HEK293 (cell line): ENCODE measurements at regions not wholly inside any gene's neighbourhood (a gene's known extent, or its start where the extent isn't known, plus 50 kb on each side); places are given as distances from the start of the nearest gene placed in this dataset.
"Not testable (repeated sequence)": the region's sequence is repeated elsewhere in the genome, so short reads cannot be mapped to it uniquely, and the experiment has no call there.

Source experiments
- CTCF ChIA-PET: fragments of 350-600 bp; formaldehyde crosslinking; extraction: SDS; loops from one replicate; lab custom pipeline; 2021; ENCODE audit warnings: antibody characterized with exemption; lab: Yijun Ruan, JAX
- POLR2A ChIA-PET: fragments of 300-600 bp; formaldehyde crosslinking; extraction: SDS; loops from one replicate; lab custom pipeline; 2020; ENCODE audit warnings: antibody characterized with exemption, inconsistent platforms; lab: Yijun Ruan, JAX
- H3K27ac ChIP-seq: fragments of 200-500 bp; sonication (Bioruptor generic); 2 replicates; pipeline ENCODE4 v1.5.1; 2014; ENCODE audit warnings: low read depth, low read length, control low read depth, inconsistent platforms; ENCODE audit errors: extremely low read depth
- H3K36me3 ChIP-seq, 2 experiments: fragments of 200-500 bp in 1 of 2; sonication (Bioruptor generic) in 1 of 2; 1 replicate in 1 of 2; 2 replicates in 1 of 2; pipeline ENCODE4 v1.5.1; 2014 to 2017; ENCODE audit warnings: inconsistent platforms in 2 of 2, low read length in 2 of 2; ENCODE audit not compliant: control insufficient read depth in 2 of 2, insufficient read depth in 1 of 2
- H3K4me1 ChIP-seq: fragments of 200-500 bp; sonication (Bioruptor generic); 2 replicates; pipeline ENCODE4 v1.5.1; 2014; ENCODE audit warnings: mild to moderate bottlenecking, low read length, inconsistent platforms; ENCODE audit not compliant: control insufficient read depth, insufficient read depth
- H3K4me3 ChIP-seq: 2 replicates; pipeline ENCODE4 v1.5.1; 2011; ENCODE audit warnings: low read depth, mild to moderate bottlenecking, control low read depth, low read length, moderate library complexity
- H3K9me3 ChIP-seq: fragments of 200-500 bp; sonication (Bioruptor generic); 2 replicates; pipeline ENCODE4 v1.5.1; 2014; ENCODE audit warnings: low read depth, low read length, inconsistent platforms; ENCODE audit not compliant: control insufficient read depth, insufficient read depth
- BCL11B ChIP-seq: fragments of 450-650 bp; formaldehyde crosslinking; IDR thresholded peaks from 2 replicates; pipeline ENCODE4 v1.5.1; 2016; ENCODE audit warnings: low read depth, missing biosample characterization, missing genetic modification characterization
- FEZF1 ChIP-seq: fragments of 450-650 bp; formaldehyde crosslinking; IDR thresholded peaks from 2 replicates; pipeline ENCODE4 v1.5.1; 2016; ENCODE audit warnings: missing biosample characterization, missing genetic modification characterization
- GLIS2 ChIP-seq: fragments of 450-650 bp; formaldehyde crosslinking; IDR thresholded peaks from 2 replicates; pipeline ENCODE4 v1.5.1; 2016; ENCODE audit warnings: missing biosample characterization, missing genetic modification characterization
- RBAK ChIP-seq: fragments of 450-650 bp; formaldehyde crosslinking; IDR thresholded peaks from 2 replicates; pipeline ENCODE4 v1.5.1; 2016; ENCODE audit warnings: missing biosample characterization, missing genetic modification characterization
- SCRT2 ChIP-seq: fragments of 450-650 bp; formaldehyde crosslinking; IDR thresholded peaks from 2 replicates; pipeline ENCODE4 v1.5.1; 2016; ENCODE audit warnings: missing biosample characterization, missing genetic modification characterization
- ZFP37 ChIP-seq: fragments of 450-650 bp; formaldehyde crosslinking; IDR thresholded peaks from 2 replicates; pipeline ENCODE4 v1.5.1; 2016; ENCODE audit warnings: missing biosample characterization, missing genetic modification characterization
- ZNF138 ChIP-seq: fragments of 450-650 bp; formaldehyde crosslinking; IDR thresholded peaks from 2 replicates; pipeline ENCODE4 v1.5.1; 2016; ENCODE audit warnings: missing biosample characterization, missing genetic modification characterization, borderline replicate concordance
- ZNF140 ChIP-seq: fragments of 450-650 bp; formaldehyde crosslinking; IDR thresholded peaks from 2 replicates; pipeline ENCODE4 v1.5.1; 2016; ENCODE audit warnings: missing biosample characterization, missing genetic modification characterization
- ZNF174 ChIP-seq: fragments of 450-650 bp; formaldehyde crosslinking; IDR thresholded peaks from 2 replicates; pipeline ENCODE4 v1.5.0; 2017; ENCODE audit warnings: missing biosample characterization, mild to moderate bottlenecking, missing genetic modification characterization
- ZNF184 ChIP-seq: fragments of 450-650 bp; IDR thresholded peaks from 2 replicates; pipeline ENCODE4 v1.5.1; 2018; ENCODE audit warnings: missing biosample characterization, mild to moderate bottlenecking, missing genetic modification characterization
- ZNF350 ChIP-seq: fragments of 450-650 bp; formaldehyde crosslinking; IDR thresholded peaks from 2 replicates; pipeline ENCODE4 v1.5.0; 2017; ENCODE audit warnings: missing biosample characterization, mild to moderate bottlenecking, missing genetic modification characterization
- ZNF529 ChIP-seq: fragments of 450-650 bp; formaldehyde crosslinking; IDR thresholded peaks from 2 replicates; pipeline ENCODE4 v1.5.1; 2017; ENCODE audit warnings: missing genetic modification characterization, missing biosample characterization; ENCODE audit not compliant: insufficient replicate concordance
- ZNF548 ChIP-seq: fragments of 450-650 bp; formaldehyde crosslinking; IDR thresholded peaks from 2 replicates; pipeline ENCODE4 v1.5.1; 2016; ENCODE audit warnings: missing biosample characterization, missing genetic modification characterization
- ZNF658 ChIP-seq: fragments of 450-650 bp; formaldehyde crosslinking; IDR thresholded peaks from 2 replicates; pipeline ENCODE4; 2016; ENCODE audit warnings: missing biosample characterization, missing genetic modification characterization
- ZNF76 ChIP-seq: fragments of 450-650 bp; formaldehyde crosslinking; IDR thresholded peaks from 2 replicates; pipeline ENCODE4; 2016; ENCODE audit warnings: low read depth, missing biosample characterization, missing genetic modification characterization, borderline replicate concordance
- TF ChIP-seq, protein P1 (sequence below): fragments of 450-650 bp; formaldehyde crosslinking; IDR thresholded peaks from 2 replicates; pipeline ENCODE4 v1.5.1; 2016; ENCODE audit warnings: missing biosample characterization, missing genetic modification characterization
- TF ChIP-seq, protein P2 (sequence below): fragments of 450-650 bp; formaldehyde crosslinking; IDR thresholded peaks from 2 replicates; pipeline ENCODE4 v1.5.1; 2016; ENCODE audit warnings: missing biosample characterization, missing genetic modification characterization
- TF ChIP-seq, protein P3 (sequence below): fragments of 450-650 bp; formaldehyde crosslinking; IDR thresholded peaks from 2 replicates; pipeline ENCODE4 v1.5.1; 2016; ENCODE audit warnings: missing biosample characterization, missing genetic modification characterization
- TF ChIP-seq, protein P4 (sequence below): fragments of 450-650 bp; formaldehyde crosslinking; IDR thresholded peaks from 2 replicates; pipeline ENCODE4 v1.5.1; 2016; ENCODE audit warnings: missing biosample characterization, missing genetic modification characterization
- TF ChIP-seq, protein P5 (sequence below): fragments of 450-650 bp; formaldehyde crosslinking; IDR thresholded peaks from 2 replicates; pipeline ENCODE4 v1.5.1; 2016; ENCODE audit warnings: missing biosample characterization, missing genetic modification characterization
- TF ChIP-seq, protein P6 (sequence below): fragments of 450-650 bp; formaldehyde crosslinking; optimal IDR thresholded peaks from 2 replicates; pipeline ENCODE3; 2016; ENCODE audit warnings: missing biosample characterization, mild to moderate bottlenecking, missing genetic modification characterization

DNA sequence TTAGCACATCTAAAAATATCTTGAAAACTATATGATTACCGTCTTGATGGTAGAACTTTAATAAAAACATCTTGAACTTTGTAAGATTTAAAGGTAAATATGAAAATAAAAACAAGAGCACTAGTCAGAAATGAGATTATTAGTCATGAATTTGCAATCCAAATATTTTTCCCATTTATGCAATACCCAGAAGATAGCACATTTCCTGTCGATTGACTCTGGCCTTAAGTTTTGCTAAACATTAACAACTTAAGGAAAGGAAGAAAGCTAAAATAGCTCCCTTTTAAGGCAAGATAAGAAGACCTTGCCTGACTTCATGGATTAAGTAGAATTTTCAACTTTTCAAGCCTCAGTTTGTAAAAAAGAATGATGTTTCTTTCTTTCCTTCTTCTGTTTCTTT is 1374.7 kb upstream of the RAG2 start (continued):
- TF ChIP-seq, protein P1, sequence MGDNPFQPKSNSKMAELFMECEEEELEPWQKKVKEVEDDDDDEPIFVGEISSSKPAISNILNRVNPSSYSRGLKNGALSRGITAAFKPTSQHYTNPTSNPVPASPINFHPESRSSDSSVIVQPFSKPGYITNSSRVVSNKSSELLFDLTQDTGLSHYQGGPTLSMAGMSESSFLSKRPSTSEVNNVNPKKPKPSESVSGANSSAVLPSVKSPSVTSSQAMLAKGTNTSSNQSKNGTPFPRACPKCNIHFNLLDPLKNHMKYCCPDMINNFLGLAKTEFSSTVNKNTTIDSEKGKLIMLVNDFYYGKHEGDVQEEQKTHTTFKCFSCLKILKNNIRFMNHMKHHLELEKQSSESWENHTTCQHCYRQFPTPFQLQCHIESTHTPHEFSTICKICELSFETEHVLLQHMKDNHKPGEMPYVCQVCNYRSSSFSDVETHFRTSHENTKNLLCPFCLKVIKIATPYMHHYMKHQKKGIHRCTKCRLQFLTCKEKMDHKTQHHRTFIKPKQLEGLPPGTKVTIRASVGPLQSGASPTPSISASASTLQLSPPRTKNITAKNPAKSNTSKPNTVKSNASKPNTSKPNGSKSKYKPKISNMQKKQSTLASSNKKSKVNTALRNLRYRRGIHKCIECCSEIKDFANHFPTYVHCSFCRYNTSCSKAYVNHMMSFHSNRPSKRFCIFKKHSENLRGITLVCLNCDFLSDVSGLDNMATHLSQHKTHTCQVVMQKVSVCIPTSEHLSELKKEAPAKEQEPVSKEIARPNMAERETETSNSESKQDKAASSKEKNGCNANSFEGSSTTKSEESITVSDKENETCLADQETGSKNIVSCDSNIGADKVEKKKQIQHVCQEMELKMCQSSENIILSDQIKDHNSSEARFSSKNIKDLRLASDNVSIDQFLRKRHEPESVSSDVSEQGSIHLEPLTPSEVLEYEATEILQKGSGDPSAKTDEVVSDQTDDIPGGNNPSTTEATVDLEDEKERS (tag by site-specific recombination): no peak
- no peak for TF ChIP-seq ZNF658 (tag by site-specific recombination)
- TF ChIP-seq, protein P2, sequence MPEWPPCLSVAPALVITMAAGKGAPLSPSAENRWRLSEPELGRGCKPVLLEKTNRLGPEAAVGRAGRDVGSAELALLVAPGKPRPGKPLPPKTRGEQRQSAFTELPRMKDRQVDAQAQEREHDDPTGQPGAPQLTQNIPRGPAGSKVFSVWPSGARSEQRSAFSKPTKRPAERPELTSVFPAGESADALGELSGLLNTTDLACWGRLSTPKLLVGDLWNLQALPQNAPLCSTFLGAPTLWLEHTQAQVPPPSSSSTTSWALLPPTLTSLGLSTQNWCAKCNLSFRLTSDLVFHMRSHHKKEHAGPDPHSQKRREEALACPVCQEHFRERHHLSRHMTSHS (tag by site-specific recombination): no peak
- TF ChIP-seq, protein P3, sequence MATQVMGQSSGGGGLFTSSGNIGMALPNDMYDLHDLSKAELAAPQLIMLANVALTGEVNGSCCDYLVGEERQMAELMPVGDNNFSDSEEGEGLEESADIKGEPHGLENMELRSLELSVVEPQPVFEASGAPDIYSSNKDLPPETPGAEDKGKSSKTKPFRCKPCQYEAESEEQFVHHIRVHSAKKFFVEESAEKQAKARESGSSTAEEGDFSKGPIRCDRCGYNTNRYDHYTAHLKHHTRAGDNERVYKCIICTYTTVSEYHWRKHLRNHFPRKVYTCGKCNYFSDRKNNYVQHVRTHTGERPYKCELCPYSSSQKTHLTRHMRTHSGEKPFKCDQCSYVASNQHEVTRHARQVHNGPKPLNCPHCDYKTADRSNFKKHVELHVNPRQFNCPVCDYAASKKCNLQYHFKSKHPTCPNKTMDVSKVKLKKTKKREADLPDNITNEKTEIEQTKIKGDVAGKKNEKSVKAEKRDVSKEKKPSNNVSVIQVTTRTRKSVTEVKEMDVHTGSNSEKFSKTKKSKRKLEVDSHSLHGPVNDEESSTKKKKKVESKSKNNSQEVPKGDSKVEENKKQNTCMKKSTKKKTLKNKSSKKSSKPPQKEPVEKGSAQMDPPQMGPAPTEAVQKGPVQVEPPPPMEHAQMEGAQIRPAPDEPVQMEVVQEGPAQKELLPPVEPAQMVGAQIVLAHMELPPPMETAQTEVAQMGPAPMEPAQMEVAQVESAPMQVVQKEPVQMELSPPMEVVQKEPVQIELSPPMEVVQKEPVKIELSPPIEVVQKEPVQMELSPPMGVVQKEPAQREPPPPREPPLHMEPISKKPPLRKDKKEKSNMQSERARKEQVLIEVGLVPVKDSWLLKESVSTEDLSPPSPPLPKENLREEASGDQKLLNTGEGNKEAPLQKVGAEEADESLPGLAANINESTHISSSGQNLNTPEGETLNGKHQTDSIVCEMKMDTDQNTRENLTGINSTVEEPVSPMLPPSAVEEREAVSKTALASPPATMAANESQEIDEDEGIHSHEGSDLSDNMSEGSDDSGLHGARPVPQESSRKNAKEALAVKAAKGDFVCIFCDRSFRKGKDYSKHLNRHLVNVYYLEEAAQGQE (tag by site-specific recombination): no peak
- no peak for TF ChIP-seq ZNF140 (tag by site-specific recombination)
- no peak for TF ChIP-seq BCL11B

DNA sequence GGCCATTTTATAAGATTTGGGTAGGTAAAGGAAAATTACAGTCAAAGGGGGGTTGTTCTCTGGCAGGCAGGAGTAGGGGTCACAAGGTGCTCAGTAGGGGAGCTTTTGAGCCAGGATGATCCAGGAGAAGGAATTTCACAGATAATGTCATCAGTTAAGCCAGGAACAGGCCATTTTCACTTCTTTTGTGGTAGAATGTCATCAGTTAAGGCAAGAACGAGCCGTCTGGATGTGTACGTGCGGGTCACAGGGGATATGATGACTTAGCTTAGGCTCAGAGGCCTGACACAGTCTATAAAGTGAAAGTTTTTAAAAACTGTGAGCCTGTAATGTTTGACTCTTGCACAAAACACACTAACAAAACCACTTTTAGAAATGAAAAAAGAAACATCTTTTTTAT is 1371.3 kb upstream of the RAG2 start:
- H3K27ac ChIP-seq, H3K4me3 ChIP-seq, H3K36me3 ChIP-seq, H3K9me3 ChIP-seq, POLR2A ChIA-PET, H3K4me1 ChIP-seq, CTCF ChIA-PET: not testable (repeated sequence)

DNA sequence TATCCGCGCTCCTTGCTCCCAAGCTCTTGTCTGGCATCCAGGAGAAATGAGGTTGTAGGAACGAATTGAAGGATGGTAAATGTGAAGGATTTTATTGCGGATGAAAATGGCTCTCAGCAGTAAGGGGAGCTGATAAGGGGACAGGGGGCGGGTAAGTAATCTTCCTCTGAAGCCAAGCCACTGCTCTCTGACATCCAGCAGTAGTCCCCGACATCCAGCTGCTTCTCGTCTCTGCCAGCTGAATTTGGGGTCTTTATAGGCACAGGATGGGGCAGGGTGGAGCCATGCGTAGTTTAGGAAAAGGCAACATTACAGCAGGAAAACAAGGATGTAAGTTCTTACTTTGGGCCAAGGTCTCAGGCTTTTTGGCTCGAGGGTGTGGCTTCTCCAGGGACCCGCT is 1370.1 kb upstream of the RAG2 start:
- POLR2A ChIA-PET: no interaction called here
- H3K9me3 ChIP-seq: no peaks in the 10 kb centered on the region
- CTCF ChIA-PET: no interaction called here
- H3K4me1 ChIP-seq: no peaks in the 10 kb centered on the region
- H3K27ac ChIP-seq: no peak overlapping the region
- no peak for TF ChIP-seq ZNF76 (tag by site-specific recombination)
- no peak for TF ChIP-seq SCRT2 (tag by site-specific recombination)
- no peak for TF ChIP-seq ZNF350
- TF ChIP-seq ZNF184: no peak
- no peak for TF ChIP-seq RBAK (tag by site-specific recombination)
- TF ChIP-seq, protein P4, sequence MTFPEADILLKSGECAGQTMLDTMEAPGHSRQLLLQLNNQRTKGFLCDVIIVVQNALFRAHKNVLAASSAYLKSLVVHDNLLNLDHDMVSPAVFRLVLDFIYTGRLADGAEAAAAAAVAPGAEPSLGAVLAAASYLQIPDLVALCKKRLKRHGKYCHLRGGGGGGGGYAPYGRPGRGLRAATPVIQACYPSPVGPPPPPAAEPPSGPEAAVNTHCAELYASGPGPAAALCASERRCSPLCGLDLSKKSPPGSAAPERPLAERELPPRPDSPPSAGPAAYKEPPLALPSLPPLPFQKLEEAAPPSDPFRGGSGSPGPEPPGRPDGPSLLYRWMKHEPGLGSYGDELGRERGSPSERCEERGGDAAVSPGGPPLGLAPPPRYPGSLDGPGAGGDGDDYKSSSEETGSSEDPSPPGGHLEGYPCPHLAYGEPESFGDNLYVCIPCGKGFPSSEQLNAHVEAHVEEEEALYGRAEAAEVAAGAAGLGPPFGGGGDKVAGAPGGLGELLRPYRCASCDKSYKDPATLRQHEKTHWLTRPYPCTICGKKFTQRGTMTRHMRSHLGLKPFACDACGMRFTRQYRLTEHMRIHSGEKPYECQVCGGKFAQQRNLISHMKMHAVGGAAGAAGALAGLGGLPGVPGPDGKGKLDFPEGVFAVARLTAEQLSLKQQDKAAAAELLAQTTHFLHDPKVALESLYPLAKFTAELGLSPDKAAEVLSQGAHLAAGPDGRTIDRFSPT: no peak
- TF ChIP-seq, protein P5, sequence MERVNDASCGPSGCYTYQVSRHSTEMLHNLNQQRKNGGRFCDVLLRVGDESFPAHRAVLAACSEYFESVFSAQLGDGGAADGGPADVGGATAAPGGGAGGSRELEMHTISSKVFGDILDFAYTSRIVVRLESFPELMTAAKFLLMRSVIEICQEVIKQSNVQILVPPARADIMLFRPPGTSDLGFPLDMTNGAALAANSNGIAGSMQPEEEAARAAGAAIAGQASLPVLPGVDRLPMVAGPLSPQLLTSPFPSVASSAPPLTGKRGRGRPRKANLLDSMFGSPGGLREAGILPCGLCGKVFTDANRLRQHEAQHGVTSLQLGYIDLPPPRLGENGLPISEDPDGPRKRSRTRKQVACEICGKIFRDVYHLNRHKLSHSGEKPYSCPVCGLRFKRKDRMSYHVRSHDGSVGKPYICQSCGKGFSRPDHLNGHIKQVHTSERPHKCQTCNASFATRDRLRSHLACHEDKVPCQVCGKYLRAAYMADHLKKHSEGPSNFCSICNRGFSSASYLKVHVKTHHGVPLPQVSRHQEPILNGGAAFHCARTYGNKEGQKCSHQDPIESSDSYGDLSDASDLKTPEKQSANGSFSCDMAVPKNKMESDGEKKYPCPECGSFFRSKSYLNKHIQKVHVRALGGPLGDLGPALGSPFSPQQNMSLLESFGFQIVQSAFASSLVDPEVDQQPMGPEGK (tag by site-specific recombination): no peak
- no peak for TF ChIP-seq ZNF138 (tag by site-specific recombination)
- TF ChIP-seq ZNF529 (tag by site-specific recombination): no peak
- TF ChIP-seq ZNF548 (tag by site-specific recombination): no peak
- no peak for TF ChIP-seq ZFP37 (tag by site-specific recombination)
- TF ChIP-seq ZNF174: no peak
- TF ChIP-seq FEZF1: no peak
- TF ChIP-seq GLIS2 (tag by site-specific recombination): no peak
- TF ChIP-seq, protein P6, sequence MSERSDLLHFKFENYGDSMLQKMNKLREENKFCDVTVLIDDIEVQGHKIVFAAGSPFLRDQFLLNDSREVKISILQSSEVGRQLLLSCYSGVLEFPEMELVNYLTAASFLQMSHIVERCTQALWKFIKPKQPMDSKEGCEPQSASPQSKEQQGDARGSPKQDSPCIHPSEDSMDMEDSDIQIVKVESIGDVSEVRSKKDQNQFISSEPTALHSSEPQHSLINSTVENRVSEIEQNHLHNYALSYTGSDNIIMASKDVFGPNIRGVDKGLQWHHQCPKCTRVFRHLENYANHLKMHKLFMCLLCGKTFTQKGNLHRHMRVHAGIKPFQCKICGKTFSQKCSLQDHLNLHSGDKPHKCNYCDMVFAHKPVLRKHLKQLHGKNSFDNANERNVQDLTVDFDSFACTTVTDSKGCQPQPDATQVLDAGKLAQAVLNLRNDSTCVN (tag by site-specific recombination): no peak
- no peak overlapping the region for H3K4me3 ChIP-seq
- H3K36me3 ChIP-seq: no peaks in the 10 kb centered on the region
